ENCODE measurements at regions not wholly inside any gene's neighbourhood (a gene's known extent, or its start where the extent isn't known, plus 50 kb on each side); places are given as distances from the start of the nearest gene placed in this dataset.
"Not testable (repeated sequence)": the region's sequence is repeated elsewhere in the genome, so short reads cannot be mapped to it uniquely, and the experiment has no call there.

- DNase-seq, result no peak
Observed at GRCh38 chr10:109386101-109386500, 537.2 kb downstream of the XPNPEP1 start.

- DNase-seq, result no peak
Observed at GRCh38 chr10:109379186-109379585, 544.1 kb downstream of the XPNPEP1 start.

GRCh38 chr10:109374215-109374614, 549.1 kb downstream of the XPNPEP1 start:
- no peak for DNase-seq

- DNase-seq, result no peak
Observed at GRCh38 chr10:109359316-109359715, 564.0 kb downstream of the XPNPEP1 start.

- no peak for DNase-seq
Observed at GRCh38 chr10:109358325-109358724, 565.0 kb downstream of the XPNPEP1 start.

- DNase-seq, result no peak
Observed at GRCh38 chr10:109348324-109348723, 575.0 kb downstream of the XPNPEP1 start.

GRCh38 chr10:109343293-109343692, 580.0 kb downstream of the XPNPEP1 start:
- no peak for DNase-seq

- DNase-seq, result no peak
Observed at GRCh38 chr10:109341986-109342385, 581.3 kb downstream of the XPNPEP1 start.

GRCh38 chr10:109328001-109328400, 595.3 kb downstream of the XPNPEP1 start:
- no peak for DNase-seq

- no peak for DNase-seq
Observed at GRCh38 chr10:109327266-109327665, 596.0 kb downstream of the XPNPEP1 start.

GRCh38 chr10:109324721-109325120, 598.6 kb downstream of the XPNPEP1 start:
- DNase-seq, result no peak

- no peak for DNase-seq
Observed at GRCh38 chr10:109317746-109318366, 605.5 kb downstream of the XPNPEP1 start.

GRCh38 chr10:109314016-109314415, 609.3 kb downstream of the XPNPEP1 start:
- DNase-seq, result not testable (repeated sequence)

- DNase-seq, result not testable (repeated sequence)
Observed at GRCh38 chr10:109312555-109312954, 610.8 kb downstream of the XPNPEP1 start.

- no peak for DNase-seq
Observed at GRCh38 chr10:109308971-109309370, 614.3 kb downstream of the XPNPEP1 start.

GRCh38 chr10:109307102-109307501, 616.2 kb downstream of the XPNPEP1 start:
- DNase-seq, result not testable (repeated sequence)

- DNase-seq, result no peak
Observed at GRCh38 chr10:109306698-109307097, 616.6 kb downstream of the XPNPEP1 start.

GRCh38 chr10:109287858-109288257, 635.5 kb downstream of the XPNPEP1 start:
- no peak for DNase-seq

GRCh38 chr10:109282510-109282909, 640.8 kb downstream of the XPNPEP1 start:
- DNase-seq, result no peak

- no peak for DNase-seq
Observed at GRCh38 chr10:109281347-109281746, 642.0 kb downstream of the XPNPEP1 start.

GRCh38 chr10:109280837-109281236, 642.5 kb downstream of the XPNPEP1 start:
- no peak for DNase-seq

- DNase-seq, result no peak
Observed at GRCh38 chr10:109277456-109277855, 645.9 kb downstream of the XPNPEP1 start.

- no peak for DNase-seq
Observed at GRCh38 chr10:109275960-109276359, 647.4 kb downstream of the XPNPEP1 start.

GRCh38 chr10:109274681-109275080, 648.6 kb downstream of the XPNPEP1 start:
- no peak for DNase-seq

GRCh38 chr10:109270173-109270572, 653.1 kb downstream of the XPNPEP1 start:
- no peak for DNase-seq

Measured in hematopoietic multipotent progenitor cell treated with erythropoietin and hydrocortisone succinate and interleukin-3 and kit ligand, for 6 days (in vitro differentiated cells).